Smooth muscle cell (in vitro differentiated cells): ENCODE measurements at regions not wholly inside any gene's neighbourhood (a gene's known extent, or its start where the extent isn't known, plus 50 kb on each side); places are given as distances from the start of the nearest gene placed in this dataset.
"Not testable (repeated sequence)": the region's sequence is repeated elsewhere in the genome, so short reads cannot be mapped to it uniquely, and the experiment has no call there.

Source experiments
- DNase-seq: peaks from one replicate; lab custom pipeline; 2025; ENCODE audit not compliant: unreplicated experiment; lab: John Stamatoyannopoulos, UW
- H2AFZ ChIP-seq: fragments of 200-600 bp; sonication (generic); 2 replicates; pipeline ENCODE4 v1.6.0; 2016; ENCODE audit warnings: antibody characterized with exemption, low read depth, mild to moderate bottlenecking
- H3F3A ChIP-seq: fragments of 200-600 bp; sonication (generic); 2 replicates; pipeline ENCODE4 v1.6.0; 2017; ENCODE audit warnings: antibody characterized with exemption, low read depth
- H3K27ac ChIP-seq: fragments of 200-600 bp; sonication (generic); 2 replicates; pipeline ENCODE4 v1.5.1; 2016; ENCODE audit warnings: low read depth, mild to moderate bottlenecking
- H3K27me3 ChIP-seq: fragments of 200-600 bp; sonication (generic); 2 replicates; pipeline ENCODE4 v1.6.1; 2016; ENCODE audit warnings: low read depth, mild to moderate bottlenecking
- H3K36me3 ChIP-seq: fragments of 200-600 bp; sonication (generic); 2 replicates; pipeline ENCODE4 v1.5.1; 2016; ENCODE audit warnings: low read depth
- H3K4me1 ChIP-seq: fragments of 200-600 bp; sonication (generic); 2 replicates; pipeline ENCODE4 v1.5.1; 2016; ENCODE audit warnings: low read depth
- H3K4me2 ChIP-seq: fragments of 200-600 bp; sonication (generic); 2 replicates; pipeline ENCODE4 v1.6.0; 2016; ENCODE audit warnings: mild to moderate bottlenecking
- H3K4me3 ChIP-seq: fragments of 200-600 bp; sonication (generic); 2 replicates; pipeline ENCODE4 v1.5.1; 2016; ENCODE audit warnings: mild to moderate bottlenecking
- H3K79me2 ChIP-seq: fragments of 200-600 bp; sonication (generic); 2 replicates; pipeline ENCODE4 v1.6.0; 2016; ENCODE audit warnings: low read depth, mild to moderate bottlenecking
- H3K9ac ChIP-seq: fragments of 200-600 bp; sonication (generic); 2 replicates; pipeline ENCODE4 v1.6.0; 2016; ENCODE audit warnings: low read depth
- H3K9me3 ChIP-seq: fragments of 200-600 bp; sonication (generic); replicated peaks from 2 replicates; pipeline ENCODE4 v1.5.1; 2016; ENCODE audit warnings: low read depth
- H4K20me1 ChIP-seq: fragments of 200-600 bp; sonication (generic); 2 replicates; pipeline ENCODE4 v1.6.0; 2016; ENCODE audit warnings: low read depth
- CTCF ChIP-seq: fragments of 200-600 bp; sonication (generic); IDR thresholded peaks from 2 replicates; pipeline ENCODE4 v1.5.1; 2017; ENCODE audit warnings: borderline replicate concordance, mild to moderate bottlenecking, antibody characterized with exemption; ENCODE audit not compliant: insufficient read depth, poor library complexity, severe bottlenecking
- WGBS: methylation state at CpG from one replicate; pipeline ENCODE4 v1.1.7; 2016; ENCODE audit warnings: low lambda C conversion rate; 5-methylcytosine and 5-hydroxymethylcytosine counted together

- no peaks in the 10 kb centered on the region for H3K79me2 ChIP-seq
- H3K9me3 ChIP-seq = no peaks in the 10 kb centered on the region
- H3K9ac ChIP-seq = no peak overlapping the region
- DNase-seq = no peak
- no peak overlapping the region for H2AFZ ChIP-seq
- H3K4me2 ChIP-seq = no peak overlapping the region
- H3F3A ChIP-seq = no peaks in the 10 kb centered on the region
- no peaks in the 10 kb centered on the region for H3K36me3 ChIP-seq
- 92% methylated on average over 2 of the region's 2 CpGs for WGBS
- peaks cover 8% of the 10 kb centered on the region for H3K27me3 ChIP-seq
- no peak overlapping the region for H3K27ac ChIP-seq
- H3K4me3 ChIP-seq = no peak overlapping the region
- no peaks in the 10 kb centered on the region for H3K4me1 ChIP-seq
- no peaks in the 10 kb centered on the region for H4K20me1 ChIP-seq
- TF ChIP-seq CTCF = no peak
Measured at GRCh38 chr3:139269984-139270383, 73.8 kb upstream of the MRPS22 start.

- H3K27ac ChIP-seq, H3K79me2 ChIP-seq, H3K4me2 ChIP-seq, H3K36me3 ChIP-seq, H3K4me1 ChIP-seq, H3K9me3 ChIP-seq, H4K20me1 ChIP-seq, H3K4me3 ChIP-seq, H3F3A ChIP-seq, H3K27me3 ChIP-seq, DNase-seq, H3K9ac ChIP-seq, H2AFZ ChIP-seq: not testable (repeated sequence)
- 59% methylated on average over 2 of the region's 2 CpGs for WGBS
Measured at GRCh38 chr3:139270652-139271051, 73.2 kb upstream of the MRPS22 start.

GRCh38 chr3:139280027-139280671 is 63.7 kb upstream of the MRPS22 start:
- DNase-seq = no peak
- H3K36me3 ChIP-seq = no peaks in the 10 kb centered on the region
- no peak overlapping the region for H3K27ac ChIP-seq
- H3K4me2 ChIP-seq = no peak overlapping the region
- no peak overlapping the region for H3K9ac ChIP-seq
- H3K4me1 ChIP-seq = no peaks in the 10 kb centered on the region
- no peaks in the 10 kb centered on the region for H4K20me1 ChIP-seq
- no peaks in the 10 kb centered on the region for H3F3A ChIP-seq
- 92% methylated on average over 3 of the region's 3 CpGs for WGBS
- TF ChIP-seq CTCF = no peak
- H3K9me3 ChIP-seq = no peaks in the 10 kb centered on the region
- no peaks in the 10 kb centered on the region for H3K27me3 ChIP-seq
- no peak overlapping the region for H2AFZ ChIP-seq
- no peak overlapping the region for H3K4me3 ChIP-seq
- no peaks in the 10 kb centered on the region for H3K79me2 ChIP-seq

- no peaks in the 10 kb centered on the region for H3F3A ChIP-seq
- H2AFZ ChIP-seq = no peak overlapping the region
- no peak overlapping the region for H3K4me2 ChIP-seq
- 77% methylated on average over 2 of the region's 2 CpGs for WGBS
- no peaks in the 10 kb centered on the region for H4K20me1 ChIP-seq
- no peaks in the 10 kb centered on the region for H3K4me1 ChIP-seq
- no peak for DNase-seq
- no peak overlapping the region for H3K4me3 ChIP-seq
- no peak for TF ChIP-seq CTCF
- H3K9ac ChIP-seq = no peak overlapping the region
- H3K27ac ChIP-seq = no peak overlapping the region
- H3K36me3 ChIP-seq = no peaks in the 10 kb centered on the region
- no peaks in the 10 kb centered on the region for H3K79me2 ChIP-seq
- H3K9me3 ChIP-seq = no peaks in the 10 kb centered on the region
- no peaks in the 10 kb centered on the region for H3K27me3 ChIP-seq
Measured at GRCh38 chr3:139281096-139281495, 62.7 kb upstream of the MRPS22 start.
